GM23338 (cell line): ENCODE measurements at regions not wholly inside any gene's neighbourhood (a gene's known extent, or its start where the extent isn't known, plus 50 kb on each side); places are given as distances from the start of the nearest gene placed in this dataset.

Source experiments
- EZH2 ChIP-seq: fragments of 200-600 bp; sonication (generic); IDR thresholded peaks from one replicate; pipeline ENCODE4 v1.8.0; 2017; ENCODE audit warnings: antibody characterized with exemption, mild to moderate bottlenecking, low read depth; ENCODE audit not compliant: unreplicated experiment
- STAT1 ChIP-seq: IDR thresholded peaks from one replicate; pipeline ENCODE4 v1.6.1; 2016; ENCODE audit warnings: antibody characterized with exemption; ENCODE audit not compliant: unreplicated experiment

GRCh38 chr15:93144463-93145236, 55.6 kb upstream of the RGMA start:
- TF ChIP-seq EZH2, result no peak
- TF ChIP-seq STAT1, result no peak
